HG02763 (cell line): ENCODE measurements at regions not wholly inside any gene's neighbourhood (a gene's known extent, or its start where the extent isn't known, plus 50 kb on each side); places are given as distances from the start of the nearest gene placed in this dataset.
"Not testable (repeated sequence)": the region's sequence is repeated elsewhere in the genome, so short reads cannot be mapped to it uniquely, and the experiment has no call there.

Experiments used
- ATAC-seq: cut with Tn5 transposase; IDR thresholded peaks from one replicate; pipeline ENCODE4 v1.9.1; 2021; ENCODE audit warnings: mild to moderate bottlenecking, moderate library complexity; ENCODE audit not compliant: unreplicated experiment

DNA sequence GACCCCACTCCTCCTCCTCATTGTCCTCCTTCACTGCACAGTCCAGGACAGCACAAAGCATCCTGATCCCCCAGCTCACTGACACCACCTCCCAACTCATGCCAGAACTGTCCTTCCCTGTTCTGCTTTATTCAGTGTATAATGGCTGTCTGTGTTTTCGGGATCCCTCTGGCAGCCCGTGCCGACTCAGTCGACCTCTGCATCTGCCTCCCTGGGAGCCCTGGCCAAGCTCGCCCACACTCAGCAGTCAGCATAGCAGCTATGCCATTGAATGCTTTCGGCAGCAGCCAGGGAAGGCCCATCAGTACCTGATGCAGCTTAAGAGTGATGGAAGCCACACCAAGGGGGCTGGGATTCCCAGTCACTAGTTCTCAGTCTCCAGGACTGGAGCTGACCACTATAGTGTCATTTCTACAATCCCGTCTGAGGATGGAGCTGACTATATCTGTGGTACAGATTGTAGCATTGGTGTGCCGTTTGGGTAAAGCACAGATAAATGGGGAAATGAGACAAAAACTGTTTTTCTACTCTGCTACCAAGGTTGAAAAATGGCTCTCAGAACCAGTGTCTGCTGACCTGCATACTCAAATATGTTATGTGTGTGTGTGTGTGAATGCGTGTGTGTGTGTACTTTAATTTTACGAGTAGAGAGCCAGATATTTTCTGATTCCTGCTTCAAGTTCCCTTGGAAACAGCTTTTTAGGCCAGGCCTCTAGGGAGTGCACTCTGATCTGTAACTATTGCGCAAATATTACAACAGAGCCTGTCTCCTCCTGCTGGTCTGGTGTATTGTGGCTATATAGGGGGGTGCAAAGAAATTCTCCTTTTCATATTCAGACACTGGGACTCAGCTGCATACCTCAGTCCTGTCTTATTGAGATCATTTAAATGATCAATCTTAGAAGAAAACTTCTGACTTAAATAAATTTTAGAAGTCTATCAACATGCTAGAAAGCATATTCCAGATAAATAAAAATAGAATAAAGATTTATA lies 78.8 kb upstream of the TOP3B start:
- ATAC-seq: no peak

DNA sequence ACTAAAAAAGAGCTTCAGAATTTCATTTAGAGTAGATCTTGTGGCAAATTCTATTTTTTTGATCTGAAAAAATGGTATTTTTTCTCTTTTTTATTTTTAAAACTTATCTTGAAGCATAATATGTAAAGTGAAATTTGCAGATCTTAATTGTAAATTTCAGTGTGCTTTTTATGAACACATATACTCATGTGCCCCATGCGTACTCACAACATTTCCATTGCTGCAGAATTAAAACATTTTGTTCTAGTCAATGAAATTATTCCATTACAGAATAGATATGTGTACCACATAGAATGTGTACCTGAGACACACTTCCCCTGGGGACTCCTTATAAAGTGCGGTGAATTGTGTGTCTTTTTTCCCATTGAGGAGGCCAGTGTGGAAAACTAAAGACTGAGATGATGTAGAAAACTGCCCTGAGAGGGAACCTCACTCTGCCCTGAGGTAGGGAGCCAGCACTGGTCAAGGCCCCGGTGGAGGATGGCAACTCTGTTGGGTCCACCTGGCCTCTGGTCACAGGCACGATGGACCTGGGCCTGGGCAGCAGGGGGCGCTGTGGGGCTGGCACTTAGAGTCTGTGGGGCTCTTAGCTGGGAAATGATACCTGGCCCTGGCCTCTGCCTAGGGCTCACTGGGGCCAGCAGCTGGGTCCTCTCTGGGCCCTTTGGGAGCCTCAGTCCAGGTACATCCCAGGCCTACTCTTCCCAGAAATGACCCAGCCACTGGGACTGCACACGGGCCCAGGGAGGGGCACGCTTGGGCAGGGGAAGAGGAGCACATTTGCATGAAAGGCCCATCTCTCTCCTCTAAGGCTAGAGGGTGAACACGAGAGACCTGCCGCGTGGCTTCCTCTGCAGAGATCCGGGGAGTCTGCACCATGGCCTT lies 77.9 kb upstream of the TOP3B start:
- no peak for ATAC-seq

DNA sequence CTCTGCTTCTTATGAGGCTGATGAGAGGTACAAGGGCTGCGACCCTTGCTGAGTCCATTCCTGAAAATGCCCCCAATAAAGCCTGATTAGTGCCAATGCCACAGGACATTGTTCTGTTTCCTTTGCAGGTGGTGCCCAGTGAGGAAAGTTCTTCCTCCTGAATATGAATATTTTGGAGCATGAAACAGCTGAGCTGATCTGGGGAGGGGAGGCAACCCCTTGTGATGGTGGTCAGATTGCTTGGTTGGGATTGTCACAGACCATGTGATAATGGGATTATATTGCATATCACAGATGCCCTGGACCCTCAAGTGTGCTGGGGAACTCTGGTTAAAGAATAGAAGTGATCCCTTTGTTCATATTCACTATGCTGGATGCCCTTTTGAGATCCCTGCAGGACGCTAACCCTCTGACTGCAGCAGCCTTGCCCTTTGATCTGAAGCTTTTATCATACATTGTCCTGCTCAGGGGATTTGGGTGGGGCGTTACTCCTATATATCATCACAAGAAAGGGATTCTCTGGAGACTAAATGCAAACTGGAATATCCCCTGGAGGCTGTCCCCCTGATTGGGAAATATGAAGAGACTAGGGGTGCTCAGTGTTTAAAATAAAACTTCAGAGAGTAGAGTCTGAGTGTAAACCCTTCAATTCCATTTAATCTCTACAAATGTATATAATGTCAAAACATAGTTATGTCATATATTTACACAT lies 76.9 kb upstream of the TOP3B start:
- ATAC-seq: no peak

DNA sequence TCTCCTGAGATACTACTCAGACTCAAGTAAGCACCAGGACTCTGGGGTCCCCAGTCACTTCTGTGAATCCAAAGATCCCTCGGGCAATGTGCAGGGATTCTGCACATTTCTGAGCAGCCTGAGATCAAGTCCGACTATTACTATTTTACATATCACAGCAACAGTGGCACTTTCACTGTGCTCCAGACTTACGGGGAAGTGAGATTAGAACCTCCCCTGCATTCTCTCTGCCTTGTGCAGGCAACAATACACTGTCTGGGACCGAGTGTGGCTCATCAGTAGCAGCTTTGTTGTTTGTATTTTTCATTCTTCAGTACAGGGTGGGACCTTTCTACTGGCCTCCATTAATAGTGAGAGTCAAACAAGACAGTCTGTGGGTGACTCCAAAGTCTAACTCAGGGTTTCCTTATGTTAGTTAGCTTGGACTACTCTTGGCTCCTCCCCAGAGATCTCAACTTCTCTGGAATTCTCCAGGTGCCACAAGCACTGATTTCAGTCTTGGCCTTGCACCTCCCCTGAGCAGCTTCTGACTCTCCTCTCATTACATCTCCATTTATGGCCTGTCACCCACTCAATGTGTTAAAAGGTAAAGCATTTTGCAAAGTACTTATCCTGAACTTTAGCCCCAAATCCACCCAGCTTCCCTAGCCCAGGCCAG lies 76.2 kb upstream of the TOP3B start:
- ATAC-seq: no peak

DNA sequence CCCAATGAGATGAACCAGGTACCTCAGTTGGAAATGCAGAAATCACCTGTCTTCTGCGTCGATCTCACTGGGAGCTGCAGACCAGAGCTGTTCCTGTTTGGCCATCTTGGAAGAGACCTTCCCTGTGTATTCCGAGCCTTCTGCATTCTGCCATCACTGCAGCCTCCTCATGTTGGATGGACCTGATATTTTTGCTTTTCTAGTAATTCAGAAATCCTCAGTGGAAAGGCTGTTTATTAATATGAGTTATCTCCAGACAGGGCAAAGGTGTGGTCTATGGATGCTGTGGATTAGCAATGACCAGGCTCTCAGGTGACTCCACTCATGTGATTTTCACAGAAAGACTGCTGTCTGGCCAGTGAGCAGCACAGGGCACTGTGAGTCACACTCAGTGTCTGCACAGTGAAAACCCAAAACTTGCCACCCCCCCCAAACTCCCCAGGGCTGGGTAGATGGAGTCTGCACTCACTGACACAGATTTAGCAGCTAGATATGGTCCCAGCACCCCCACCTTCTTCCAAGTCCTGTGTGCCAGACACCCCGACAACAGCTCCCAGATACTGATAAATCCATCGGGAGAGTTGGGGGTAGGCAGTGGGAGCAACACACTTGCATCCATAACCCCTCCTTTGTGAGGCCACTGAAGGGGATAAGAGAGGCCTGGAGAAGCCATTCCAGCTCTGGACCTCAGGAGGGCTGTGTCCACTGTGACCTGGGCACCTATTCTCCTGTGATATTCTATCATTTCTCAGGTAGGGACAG lies 75.2 kb upstream of the TOP3B start:
- ATAC-seq: no peak

DNA sequence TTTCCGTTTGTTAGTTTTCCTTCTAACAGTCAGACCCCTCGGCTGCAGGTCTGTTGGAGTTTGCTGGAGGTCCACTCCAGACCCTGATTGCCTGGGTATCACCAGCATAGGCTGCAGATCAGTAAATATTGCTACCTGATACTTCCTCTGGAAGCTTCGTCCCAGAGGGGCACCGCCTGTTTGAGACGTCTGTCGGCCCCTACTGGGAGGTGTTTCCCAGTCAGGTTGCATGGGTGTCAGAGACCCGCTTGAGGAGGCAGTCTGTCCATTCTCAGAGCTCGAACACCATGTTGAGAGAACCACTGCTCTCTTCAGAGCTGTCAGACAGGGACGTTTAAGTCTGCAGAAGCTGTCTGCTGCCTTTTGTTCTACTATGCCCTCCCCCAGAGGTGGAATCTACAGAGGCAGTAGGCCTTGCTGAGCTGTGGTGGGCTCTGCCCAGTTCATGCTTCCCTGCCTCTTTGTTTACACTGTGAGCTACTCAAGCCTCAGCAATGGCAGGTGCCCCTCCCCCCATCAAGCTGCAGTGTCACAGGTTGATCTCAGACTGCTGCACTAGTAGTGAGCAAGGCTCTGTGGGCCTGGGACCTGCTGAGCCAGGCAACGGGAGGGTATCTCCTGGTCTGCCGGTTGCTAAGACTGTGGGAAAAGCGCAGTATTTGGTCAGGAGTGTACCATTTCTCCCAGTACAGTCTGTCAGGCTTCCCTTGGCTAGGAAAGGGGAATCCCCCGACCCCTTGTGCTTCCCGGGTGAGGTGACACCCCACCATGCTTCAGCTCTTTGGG lies 74.4 kb upstream of the TOP3B start:
- not testable (repeated sequence) for ATAC-seq

DNA sequence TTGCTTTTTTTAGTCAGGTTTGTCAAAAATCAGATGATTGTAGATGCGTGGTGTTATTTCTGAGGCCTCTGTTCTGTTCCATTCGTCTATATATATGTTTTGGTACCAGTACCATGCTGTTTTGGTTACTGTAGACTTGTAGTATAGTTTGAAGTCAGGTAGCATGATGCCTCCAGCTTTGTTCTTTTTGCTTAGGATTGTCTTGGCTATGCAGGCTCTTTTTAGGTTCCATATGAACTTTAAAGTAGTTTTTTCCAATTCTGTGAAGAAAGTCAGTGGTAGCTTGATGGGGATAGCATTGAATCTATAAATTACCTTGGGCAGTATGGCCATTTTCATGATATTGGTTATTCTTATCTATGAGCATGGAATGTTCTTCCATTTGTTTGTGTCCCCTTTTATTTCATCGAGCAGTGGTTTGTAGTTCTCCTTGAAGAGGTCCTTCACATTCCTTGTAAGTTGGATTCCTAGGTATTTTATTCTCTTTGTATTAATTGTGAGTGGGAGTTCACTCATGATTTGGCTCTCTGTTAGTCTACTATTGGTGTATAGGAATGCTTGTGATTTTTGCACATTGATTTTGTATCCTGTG lies 70.1 kb upstream of the TOP3B start:
- ATAC-seq: not testable (repeated sequence)

DNA sequence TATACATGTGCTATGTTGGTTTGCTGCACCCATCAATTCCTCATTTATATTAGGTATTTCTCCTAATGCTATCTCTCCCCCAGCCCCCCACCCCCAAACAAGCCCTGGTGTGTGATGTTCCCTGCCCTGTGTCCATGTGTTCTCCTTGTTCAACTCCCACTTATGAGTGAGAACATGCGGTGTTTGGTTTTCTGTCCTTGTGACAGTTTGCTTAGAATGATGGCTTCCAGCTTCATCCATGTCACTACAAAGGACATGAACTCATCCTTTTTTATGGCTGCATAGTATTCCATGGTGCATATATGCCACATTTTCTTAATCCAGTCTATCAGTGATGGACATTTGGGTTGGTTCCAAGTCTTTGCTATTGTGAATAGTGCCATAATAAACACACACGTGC lies 68.4 kb upstream of the TOP3B start:
- ATAC-seq: not testable (repeated sequence)

DNA sequence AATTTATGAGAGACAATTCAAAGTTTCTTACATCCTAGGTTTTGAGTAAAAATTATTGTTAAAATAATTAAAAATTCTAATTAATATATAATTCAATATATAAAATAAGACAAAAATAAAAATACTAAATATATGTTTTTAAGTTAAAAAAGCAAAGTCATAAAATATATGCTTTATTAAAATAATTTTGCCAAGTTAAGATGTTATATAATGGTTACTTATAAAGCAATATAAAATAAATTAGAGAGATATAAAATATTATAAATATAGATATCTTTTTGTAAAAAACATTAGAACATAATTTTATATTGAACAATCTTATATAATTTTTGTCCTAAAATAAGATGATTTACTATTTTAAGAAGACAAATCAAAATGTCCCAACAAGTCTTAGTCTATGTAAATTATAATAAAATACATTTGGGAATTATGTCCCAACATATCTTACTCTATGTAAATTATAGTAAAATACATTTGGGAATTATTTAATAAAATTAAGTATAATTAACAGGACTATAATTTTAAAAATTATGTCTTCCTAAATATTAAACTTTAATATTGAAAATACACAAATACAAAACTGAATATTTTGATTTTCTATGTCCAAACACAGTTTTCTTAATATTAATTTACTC lies 67.7 kb upstream of the TOP3B start:
- ATAC-seq: no peak

DNA sequence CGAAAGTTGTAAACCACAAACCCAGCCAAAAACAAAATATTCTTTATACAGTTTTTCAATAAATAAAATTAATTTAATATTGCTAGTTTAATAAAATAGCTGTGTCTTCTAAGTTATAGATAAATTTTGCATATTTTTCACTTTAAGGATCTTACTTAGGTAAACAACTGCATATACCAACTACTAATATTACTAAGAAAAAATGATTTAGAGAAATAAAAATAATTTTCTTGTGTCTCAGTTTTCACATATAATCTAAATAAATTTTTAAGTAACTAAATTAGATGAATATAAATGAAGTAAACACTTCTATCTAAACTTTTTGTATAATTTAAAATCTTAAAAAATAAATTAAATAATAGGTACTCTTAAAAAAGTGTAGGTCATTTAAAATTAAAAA lies 67.1 kb upstream of the TOP3B start:
- no peak for ATAC-seq

DNA sequence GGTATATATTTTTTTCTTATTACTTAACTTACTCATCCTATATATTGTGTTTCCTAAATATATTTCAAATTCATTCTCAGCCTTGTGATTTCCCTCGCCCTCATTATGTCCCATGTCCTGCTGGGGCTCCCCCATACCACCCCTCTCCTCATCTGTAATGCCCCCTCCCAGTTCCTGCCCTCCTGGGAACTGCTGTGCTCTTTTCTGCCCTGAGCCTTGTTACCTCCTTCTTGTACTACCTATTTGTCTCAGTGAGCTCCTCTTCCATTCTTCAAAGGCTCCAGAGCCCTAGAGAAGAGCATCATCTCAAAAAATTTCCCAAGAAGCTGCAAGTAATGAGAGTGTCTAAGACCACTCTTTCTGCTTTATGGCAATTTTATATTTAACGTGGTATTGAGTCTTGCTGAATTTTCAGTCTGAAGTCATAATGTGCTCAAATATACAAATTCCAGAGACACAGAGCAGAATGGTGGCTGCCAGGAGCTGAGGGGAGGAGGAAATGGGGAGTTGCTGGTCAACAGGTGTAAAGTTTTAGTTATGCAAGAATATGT lies 66.5 kb upstream of the TOP3B start:
- ATAC-seq: no peak

DNA sequence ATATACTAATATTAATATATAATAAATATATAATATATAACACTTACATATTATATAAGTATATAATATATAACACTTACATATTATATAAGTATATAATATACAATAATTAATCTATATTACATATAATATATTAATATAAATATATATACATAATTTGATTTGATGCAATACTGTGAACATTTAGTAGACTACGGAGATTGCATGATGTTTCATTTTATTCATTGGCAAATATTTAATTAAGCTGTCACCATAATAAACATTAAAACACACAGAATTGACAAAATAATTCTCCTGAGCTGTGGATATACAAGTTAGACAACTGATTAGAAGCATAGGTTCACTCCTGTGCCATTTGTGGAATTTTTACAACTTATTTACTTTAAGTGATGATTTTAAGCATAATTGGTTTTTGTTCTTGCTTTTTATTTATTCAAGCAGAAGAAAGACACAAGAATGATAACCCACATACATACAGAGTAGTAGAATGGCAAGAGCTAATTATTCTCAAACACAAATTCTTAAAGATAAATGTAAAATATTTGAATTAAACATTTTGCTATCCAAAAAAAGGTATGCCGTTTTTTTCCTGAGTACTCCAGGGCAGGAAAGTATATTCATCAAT lies 65.8 kb upstream of the TOP3B start:
- no peak for ATAC-seq

DNA sequence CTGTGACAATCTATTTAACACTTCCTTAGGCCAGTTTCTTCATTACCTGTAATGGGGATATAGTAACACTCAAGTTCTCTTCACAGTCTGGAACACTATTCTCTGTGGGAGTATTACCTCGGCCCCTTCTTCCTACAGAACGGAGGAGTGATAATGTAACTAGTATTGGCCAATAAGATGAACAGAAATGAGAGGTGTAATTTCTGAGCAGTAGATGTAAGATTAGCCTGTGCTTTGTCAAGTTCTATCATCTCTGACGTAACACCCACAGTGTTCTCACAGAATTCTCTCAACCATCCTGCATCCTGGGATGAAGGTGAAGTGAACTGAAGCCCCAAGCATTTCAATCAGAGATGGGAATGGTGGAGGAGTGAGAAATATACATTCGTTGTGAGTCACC lies 65.2 kb upstream of the TOP3B start:
- no peak for ATAC-seq

DNA sequence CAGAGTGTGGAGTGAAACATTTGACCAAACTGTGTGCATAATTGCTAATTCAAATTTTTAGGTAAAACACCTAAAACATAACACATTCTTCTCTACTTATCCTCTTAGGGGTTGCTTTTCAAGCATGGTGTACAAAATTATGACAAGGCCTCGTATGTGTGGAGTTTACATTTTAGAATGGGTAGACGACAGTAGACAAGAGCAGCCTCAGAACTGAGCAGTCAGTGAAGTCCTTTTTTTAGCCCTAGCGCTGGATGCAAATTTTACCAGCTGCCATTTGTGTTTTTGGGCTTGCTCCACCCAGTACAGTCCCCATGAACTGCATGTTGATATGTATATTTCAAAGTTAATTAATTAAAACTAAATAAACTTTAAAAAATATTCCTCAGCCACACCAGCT lies 64.7 kb upstream of the TOP3B start:
- no peak for ATAC-seq

DNA sequence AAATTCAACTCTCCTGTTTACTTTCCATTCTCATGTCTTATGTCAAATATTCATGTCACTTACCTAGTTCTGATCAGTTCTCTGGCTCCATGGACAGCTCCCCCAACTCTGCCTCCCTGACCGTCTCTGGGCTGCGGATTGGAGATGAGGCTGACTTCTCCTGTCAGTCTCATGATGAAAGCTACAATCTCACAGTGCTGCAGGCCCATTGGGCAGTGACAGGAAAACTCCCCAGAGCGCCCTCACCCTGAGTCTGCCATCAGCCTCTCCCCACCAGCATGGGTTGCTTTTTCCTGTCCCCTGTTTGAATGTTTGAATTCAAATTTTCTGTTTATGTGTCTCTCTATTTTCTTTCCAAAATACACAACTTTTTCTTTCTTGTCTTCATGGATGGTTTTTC lies 63.8 kb upstream of the TOP3B start:
- ATAC-seq: no peak

DNA sequence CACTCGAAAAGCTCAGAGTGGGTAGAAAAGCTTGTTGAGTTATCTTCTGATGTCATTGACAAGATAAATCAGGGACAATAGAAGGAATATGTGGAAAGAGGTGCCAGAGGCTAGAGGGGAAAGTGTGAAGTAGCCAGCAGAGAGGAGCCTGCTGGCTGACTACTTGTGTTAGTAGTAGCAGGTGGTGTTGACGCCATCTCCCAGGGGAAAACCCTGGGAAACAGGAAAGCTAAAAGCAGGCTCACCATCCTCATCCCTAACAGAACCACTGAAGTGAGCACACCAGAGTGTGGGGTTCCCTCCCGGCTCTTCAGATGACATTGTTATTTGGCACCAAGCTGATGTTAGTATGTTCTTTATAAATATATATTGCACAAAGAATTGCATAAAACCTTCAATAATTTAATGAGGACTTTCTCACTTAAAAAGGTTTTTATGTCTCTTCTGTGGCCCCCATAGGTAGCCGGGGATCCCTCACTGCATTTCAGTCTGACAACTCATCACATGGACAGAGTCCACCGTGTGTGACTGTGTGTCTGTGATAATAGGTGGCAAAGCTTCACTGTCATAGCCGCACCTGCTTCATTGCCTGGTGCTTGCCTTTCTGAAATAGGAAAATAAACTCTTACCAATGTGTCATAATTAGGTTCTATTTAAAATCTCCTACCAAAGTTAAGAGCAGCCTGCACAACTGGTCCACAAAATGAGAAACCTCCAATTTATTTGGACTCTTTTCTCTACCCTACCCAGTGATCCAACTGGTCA lies 63.2 kb upstream of the TOP3B start:
- no peak for ATAC-seq

DNA sequence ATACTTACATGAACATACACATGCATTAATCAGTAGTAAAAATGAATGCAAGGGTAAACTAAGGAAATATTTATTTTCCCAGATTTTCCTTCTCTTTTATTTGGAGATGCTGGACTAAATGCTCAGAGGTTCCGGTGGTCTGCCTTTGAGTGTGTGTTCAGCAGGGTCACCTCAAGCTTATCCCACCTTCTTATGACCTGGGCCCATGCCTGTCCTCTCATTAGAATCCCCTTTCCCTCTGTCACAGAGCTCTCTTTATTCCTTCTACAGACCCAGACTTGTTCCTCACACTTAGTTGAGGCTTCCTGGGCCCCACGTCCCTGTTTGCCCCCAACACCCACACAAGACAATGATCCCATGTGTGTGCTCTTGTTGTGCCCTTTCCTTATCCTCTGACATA lies 61.6 kb upstream of the TOP3B start:
- no peak for ATAC-seq
